ENCODE measurements at regions not wholly inside any gene's neighbourhood (a gene's known extent, or its start where the extent isn't known, plus 50 kb on each side); places are given as distances from the start of the nearest gene placed in this dataset.

DNA sequence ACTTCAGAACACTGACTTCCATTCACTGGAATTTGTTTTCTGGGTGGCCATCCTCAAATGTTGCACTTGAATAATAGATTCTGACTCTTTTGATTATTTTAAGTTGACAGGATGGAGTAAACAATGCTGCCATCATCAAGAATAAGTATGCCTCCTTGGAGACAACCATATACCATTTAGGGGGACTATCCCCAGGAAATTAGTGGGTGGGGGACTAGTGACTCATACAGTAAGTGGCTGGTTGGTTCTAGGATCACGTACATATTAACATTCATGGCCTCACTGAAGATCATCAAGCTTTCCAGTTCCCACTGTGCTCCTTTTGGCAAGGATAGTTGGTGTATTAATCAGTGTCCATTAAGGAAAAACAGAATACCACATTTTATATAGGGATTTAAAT, 615.2 kb downstream of the CCSER2 start:
- WGBS, 2 donors = 81 to 84% methylated on average over 1 of the region's 1 CpG

DNA sequence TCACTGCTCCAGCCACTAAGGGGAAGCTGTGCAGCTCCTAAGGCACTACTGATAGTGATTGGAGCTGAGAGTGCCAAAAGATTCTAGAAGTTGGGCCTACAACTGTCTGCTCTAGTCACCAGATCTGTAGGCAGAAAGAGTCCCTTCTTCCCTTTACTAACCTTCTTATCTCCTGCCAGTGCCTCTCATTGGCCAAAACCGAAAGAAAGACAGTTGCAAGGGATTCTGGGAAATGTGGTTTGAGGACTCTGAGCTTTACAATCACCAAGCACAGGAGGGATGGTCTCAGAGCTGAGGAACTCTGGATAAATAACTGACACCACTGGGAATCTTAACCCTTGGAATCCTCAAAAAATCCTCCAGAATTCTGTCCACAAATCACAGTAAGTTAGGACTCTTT, 615.8 kb downstream of the CCSER2 start:
- Histone ChIP-seq H3K27me3 (no peaks in the 10 kb centered on the region), H3K36me3 (no peaks in the 10 kb centered on the region), H3K4me1 (peaks cover 0 to under 1% (median 0%) of the 10 kb centered on the region in 9 donors), H3K4me3 (no peak overlapping the region), H3K27ac (no peak overlapping the region), H3K9me3 (no peaks in the 10 kb centered on the region)
- intact Hi-C loops (cut with DNase I) = no loop called here
- no peak for DNase-seq
- 33 to 44% methylated on average over 1 of the region's 1 CpG for WGBS, 2 donors
- no peak for ATAC-seq
- TF ChIP-seq, protein P1, sequence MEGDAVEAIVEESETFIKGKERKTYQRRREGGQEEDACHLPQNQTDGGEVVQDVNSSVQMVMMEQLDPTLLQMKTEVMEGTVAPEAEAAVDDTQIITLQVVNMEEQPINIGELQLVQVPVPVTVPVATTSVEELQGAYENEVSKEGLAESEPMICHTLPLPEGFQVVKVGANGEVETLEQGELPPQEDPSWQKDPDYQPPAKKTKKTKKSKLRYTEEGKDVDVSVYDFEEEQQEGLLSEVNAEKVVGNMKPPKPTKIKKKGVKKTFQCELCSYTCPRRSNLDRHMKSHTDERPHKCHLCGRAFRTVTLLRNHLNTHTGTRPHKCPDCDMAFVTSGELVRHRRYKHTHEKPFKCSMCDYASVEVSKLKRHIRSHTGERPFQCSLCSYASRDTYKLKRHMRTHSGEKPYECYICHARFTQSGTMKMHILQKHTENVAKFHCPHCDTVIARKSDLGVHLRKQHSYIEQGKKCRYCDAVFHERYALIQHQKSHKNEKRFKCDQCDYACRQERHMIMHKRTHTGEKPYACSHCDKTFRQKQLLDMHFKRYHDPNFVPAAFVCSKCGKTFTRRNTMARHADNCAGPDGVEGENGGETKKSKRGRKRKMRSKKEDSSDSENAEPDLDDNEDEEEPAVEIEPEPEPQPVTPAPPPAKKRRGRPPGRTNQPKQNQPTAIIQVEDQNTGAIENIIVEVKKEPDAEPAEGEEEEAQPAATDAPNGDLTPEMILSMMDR (IDR thresholded peaks at IDR 0.05) = no peak

More for the DNA sequence above, 615.2 kb downstream of the CCSER2 start:
- no peaks in the 10 kb centered on the region for H3K9me3 ChIP-seq
- peaks cover 0 to 7% (median 0%) of the 10 kb centered on the region in 9 donors for H3K4me1 ChIP-seq
- intact Hi-C loops (cut with DNase I) = no loop called here
- ATAC-seq = no peak
- TF ChIP-seq, protein P1 (IDR thresholded peaks at IDR 0.05) = no peak
- no peak overlapping the region for H3K27ac ChIP-seq
- no peak for DNase-seq
- H3K36me3 ChIP-seq = no peaks in the 10 kb centered on the region
- H3K27me3 ChIP-seq = no peaks in the 10 kb centered on the region
- H3K4me3 ChIP-seq = no peak overlapping the region

DNA sequence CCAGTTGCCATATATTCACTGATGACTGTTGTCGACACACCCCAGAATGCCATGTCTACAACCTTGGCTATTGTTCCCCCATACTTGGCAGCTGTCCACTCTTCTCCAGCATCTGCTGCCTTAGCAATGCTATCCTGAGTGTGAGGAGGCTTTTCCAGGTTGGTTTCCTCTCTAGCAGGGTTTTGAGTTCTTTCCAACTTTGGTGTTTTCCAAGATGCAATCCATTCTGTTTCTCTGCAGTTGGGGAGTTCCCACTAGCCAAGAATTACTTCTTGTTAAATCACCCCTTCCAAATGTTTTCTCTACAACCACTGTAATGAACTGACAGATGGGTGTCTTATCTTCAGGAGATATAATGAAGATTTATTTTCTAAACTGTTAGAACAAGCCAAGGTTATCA, 617.4 kb downstream of the CCSER2 start:
- Histone ChIP-seq H3K27ac (no peak overlapping the region), H3K4me3 (no peak overlapping the region), H3K9me3 (no peaks in the 10 kb centered on the region), H3K27me3 (no peaks in the 10 kb centered on the region), H3K36me3 (no peaks in the 10 kb centered on the region), H3K4me1 (no peaks in the 10 kb centered on the region)
- TF ChIP-seq, protein P1 (IDR thresholded peaks at IDR 0.05) = no peak
- intact Hi-C loops (cut with DNase I) = no loop called here
- no peak for DNase-seq
- WGBS, 2 donors = 25 to 39% methylated on average over 1 of the region's 1 CpG
- ATAC-seq = peak in 1 of 8 donors; percentile 31

DNA sequence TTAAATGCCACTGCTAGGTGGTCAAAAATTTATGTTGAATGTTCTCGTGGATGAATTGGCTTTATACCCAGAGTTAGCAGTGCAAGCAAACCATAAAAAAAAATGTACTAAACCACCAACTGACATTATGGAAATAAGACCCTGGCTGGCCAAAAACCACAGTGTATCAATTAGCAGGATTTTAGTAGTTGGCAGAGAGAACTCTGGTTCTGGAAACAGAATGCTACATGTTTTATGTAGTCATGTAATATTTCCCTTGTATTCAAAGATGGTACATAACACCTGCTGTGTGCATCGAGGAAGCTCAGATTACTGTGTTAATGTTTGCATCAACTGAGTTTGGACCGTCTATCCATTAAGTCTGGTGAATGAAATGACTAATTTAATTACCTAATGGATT, 618.5 kb downstream of the CCSER2 start:
- no peak for DNase-seq
- 77 to 80% methylated on average over 3 of the region's 3 CpGs for WGBS, 2 donors
- intact Hi-C loops (cut with DNase I) = no loop called here
- H3K9me3 ChIP-seq = no peaks in the 10 kb centered on the region
- no peak for ATAC-seq
- no peaks in the 10 kb centered on the region for H3K4me1 ChIP-seq
- no peaks in the 10 kb centered on the region for H3K27me3 ChIP-seq
- H3K36me3 ChIP-seq = no peaks in the 10 kb centered on the region
- no peak overlapping the region for H3K27ac ChIP-seq
- H3K4me3 ChIP-seq = no peak overlapping the region
- TF ChIP-seq, protein P1 (IDR thresholded peaks at IDR 0.05) = no peak
